Progenitor cell of endocrine pancreas (in vitro differentiated cells): ENCODE measurements at regions not wholly inside any gene's neighbourhood (a gene's known extent, or its start where the extent isn't known, plus 50 kb on each side); places are given as distances from the start of the nearest gene placed in this dataset.

Source experiments
- DNase-seq: peaks from one replicate; pipeline ENCODE4 v3.0.0; 2021; ENCODE audit warnings: low spot score; ENCODE audit not compliant: unreplicated experiment
- H3K27ac Mint-ChIP-seq: 2 replicates; pipeline ENCODE4 v1.8.0; 2021; ENCODE audit warnings: mild to moderate bottlenecking, moderate library complexity, mixed read lengths
- H3K27me3 Mint-ChIP-seq: 2 replicates; pipeline ENCODE4 v1.8.0; 2021; ENCODE audit warnings: mixed read lengths
- H3K36me3 Mint-ChIP-seq: 2 replicates; pipeline ENCODE4 v1.8.0; 2022; ENCODE audit warnings: mixed read lengths; ENCODE audit not compliant: insufficient read depth
- H3K4me1 Mint-ChIP-seq: 2 replicates; pipeline ENCODE4 v1.8.0; 2021; ENCODE audit warnings: low read depth, mixed read lengths
- H3K4me3 Mint-ChIP-seq: 2 replicates; pipeline ENCODE4 v1.8.0; 2021; ENCODE audit warnings: low read depth, mild to moderate bottlenecking, moderate library complexity, mixed read lengths
- H3K9me3 Mint-ChIP-seq: 2 replicates; pipeline ENCODE4 v1.8.0; 2021; ENCODE audit warnings: low read depth, mixed read lengths
- CTCF ChIP-seq: fragments of 200-600 bp; sonication (generic); IDR thresholded peaks from one replicate; pipeline ENCODE4 v1.5.0; 2021; ENCODE audit warnings: antibody characterized with exemption, mild to moderate bottlenecking; ENCODE audit not compliant: unreplicated experiment

- Mint-ChIP-seq H3K27ac (no peak overlapping the region), H3K4me3 (no peak overlapping the region), H3K36me3 (no peaks in the 10 kb centered on the region), H3K4me1 (no peaks in the 10 kb centered on the region), H3K27me3 (peaks cover 18% of the 10 kb centered on the region), H3K9me3 (no peaks in the 10 kb centered on the region)
- no peak for TF ChIP-seq CTCF
- no peak for DNase-seq
Measured at GRCh38 chr2:198385856-198386255, 581.5 kb downstream of the PLCL1 start.

- H3K36me3 Mint-ChIP-seq = no peaks in the 10 kb centered on the region
- no peaks in the 10 kb centered on the region for H3K4me1 Mint-ChIP-seq
- H3K27me3 Mint-ChIP-seq = peaks cover 22% of the 10 kb centered on the region
- DNase-seq = no peak
- H3K9me3 Mint-ChIP-seq = no peaks in the 10 kb centered on the region
- H3K27ac Mint-ChIP-seq = no peak overlapping the region
- TF ChIP-seq CTCF = no peak
- no peak overlapping the region for H3K4me3 Mint-ChIP-seq
Measured at GRCh38 chr2:198385326-198385725, 580.9 kb downstream of the PLCL1 start.

GRCh38 chr2:198383392-198383791, 579.0 kb downstream of the PLCL1 start:
- Mint-ChIP-seq H3K9me3 (no peaks in the 10 kb centered on the region), H3K27me3 (peaks cover 21% of the 10 kb centered on the region), H3K27ac (no peak overlapping the region), H3K4me3 (no peak overlapping the region), H3K36me3 (no peaks in the 10 kb centered on the region), H3K4me1 (no peaks in the 10 kb centered on the region)
- no peak for DNase-seq
- TF ChIP-seq CTCF = no peak

GRCh38 chr2:198382811-198383210, 578.4 kb downstream of the PLCL1 start:
- no peak overlapping the region for H3K27ac Mint-ChIP-seq
- H3K9me3 Mint-ChIP-seq = no peaks in the 10 kb centered on the region
- H3K4me1 Mint-ChIP-seq = no peaks in the 10 kb centered on the region
- peaks cover 21% of the 10 kb centered on the region for H3K27me3 Mint-ChIP-seq
- no peak for TF ChIP-seq CTCF
- no peak for DNase-seq
- no peaks in the 10 kb centered on the region for H3K36me3 Mint-ChIP-seq
- no peak overlapping the region for H3K4me3 Mint-ChIP-seq

GRCh38 chr2:198376677-198377076, 572.3 kb downstream of the PLCL1 start:
- H3K27ac Mint-ChIP-seq = no peak overlapping the region
- no peak for TF ChIP-seq CTCF

More at GRCh38 chr2:198376677-198377076, 572.3 kb downstream of the PLCL1 start:
- H3K9me3 Mint-ChIP-seq = no peaks in the 10 kb centered on the region
- H3K4me1 Mint-ChIP-seq = no peaks in the 10 kb centered on the region
- H3K27me3 Mint-ChIP-seq = peaks cover 26% of the 10 kb centered on the region
- no peak overlapping the region for H3K4me3 Mint-ChIP-seq
- no peak for DNase-seq
- H3K36me3 Mint-ChIP-seq = no peaks in the 10 kb centered on the region
